Immature natural killer cell (primary cell): ENCODE measurements at regions not wholly inside any gene's neighbourhood (a gene's known extent, or its start where the extent isn't known, plus 50 kb on each side); places are given as distances from the start of the nearest gene placed in this dataset.

Source experiments
- DNase-seq, 3 donors: peaks; one replicate each; pipeline ENCODE4 v3.0.0; 2022; ENCODE audit warnings: mixed read lengths in 1 of 3
- H3K27ac Mint-ChIP-seq, 6 donors: one replicate each; pipeline ENCODE4 v1.8.0; 2020; ENCODE audit warnings: mixed read lengths in 6 of 6, mild to moderate bottlenecking in 5 of 6, inconsistent platforms in 4 of 6, moderate library complexity in 3 of 6
- H3K27me3 Mint-ChIP-seq, 3 donors: one replicate each; pipeline ENCODE4 v1.8.0; 2020 to 2021; ENCODE audit warnings: low read depth in 3 of 3, mild to moderate bottlenecking in 3 of 3, mixed read lengths in 3 of 3, moderate library complexity in 3 of 3, inconsistent platforms in 1 of 3
- H3K36me3 Mint-ChIP-seq, 3 donors: one replicate each; pipeline ENCODE4 v1.8.0; 2020; ENCODE audit warnings: mixed read lengths in 3 of 3, inconsistent platforms in 2 of 3, mild to moderate bottlenecking in 2 of 3
- H3K4me1 Mint-ChIP-seq, 2 donors: one replicate each; pipeline ENCODE4 v1.8.0; 2020; ENCODE audit warnings: inconsistent platforms in 2 of 2, mild to moderate bottlenecking in 2 of 2, mixed read lengths in 2 of 2, moderate library complexity in 1 of 2
- H3K4me3 Mint-ChIP-seq, 5 donors: one replicate each; pipeline ENCODE4 v1.8.0; 2020; ENCODE audit warnings: mild to moderate bottlenecking in 5 of 5, mixed read lengths in 5 of 5, inconsistent platforms in 3 of 5, moderate library complexity in 3 of 5
- H3K9me3 Mint-ChIP-seq, 6 donors: one replicate each; pipeline ENCODE4 v1.8.0; 2020; ENCODE audit warnings: mild to moderate bottlenecking in 6 of 6, mixed read lengths in 6 of 6, inconsistent platforms in 4 of 6, moderate library complexity in 3 of 6

GRCh38 chr4:114208574-114209151 lies 229.2 kb upstream of the ARSJ start:
- H3K9me3 Mint-ChIP-seq, result peaks cover 0 to 2% (median under 1%) of the 10 kb centered on the region in 6 donors
- H3K4me1 Mint-ChIP-seq, result no peaks in the 10 kb centered on the region
- DNase-seq, result no peak
- H3K36me3 Mint-ChIP-seq, result no peaks in the 10 kb centered on the region
- H3K4me3 Mint-ChIP-seq, result no peak overlapping the region
- no peak overlapping the region for H3K27ac Mint-ChIP-seq
- H3K27me3 Mint-ChIP-seq, result peaks cover 0 to 4% (median 3%) of the 10 kb centered on the region in 3 donors

DNA sequence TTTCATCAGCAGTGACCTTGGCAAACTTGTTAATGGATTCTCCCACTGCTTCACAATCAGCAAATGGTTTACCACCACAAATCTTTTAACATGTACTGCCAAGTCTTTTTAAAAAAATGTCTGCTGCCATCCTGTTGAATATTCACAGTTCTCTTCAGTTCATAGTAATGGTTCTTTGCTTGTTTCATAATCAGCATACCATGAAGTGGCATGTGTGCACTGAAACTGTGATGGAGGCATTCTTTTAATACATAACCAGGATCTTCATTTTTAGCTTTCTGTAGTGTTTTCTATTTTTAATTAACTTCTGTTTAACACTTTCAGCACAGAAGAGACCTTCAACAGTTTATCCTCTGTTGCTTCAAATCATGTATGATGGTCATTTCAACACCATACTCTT lies 230.1 kb upstream of the ARSJ start:
- Mint-ChIP-seq H3K9me3 (peaks cover 0 to 1% (median 0%) of the 10 kb centered on the region in 6 donors), H3K36me3 (no peaks in the 10 kb centered on the region), H3K4me1 (no peaks in the 10 kb centered on the region), H3K27ac (no peak overlapping the region), H3K27me3 (peaks cover 0 to 2% (median 0%) of the 10 kb centered on the region in 3 donors), H3K4me3 (no peak overlapping the region)
- DNase-seq, result no peak

- no peak overlapping the region for H3K27ac Mint-ChIP-seq
- no peak overlapping the region for H3K4me3 Mint-ChIP-seq
- no peaks in the 10 kb centered on the region for H3K4me1 Mint-ChIP-seq
- no peaks in the 10 kb centered on the region for H3K9me3 Mint-ChIP-seq
- H3K27me3 Mint-ChIP-seq, result peaks cover 0 to 4% (median 2%) of the 10 kb centered on the region in 3 donors
- H3K36me3 Mint-ChIP-seq, result no peaks in the 10 kb centered on the region
- no peak for DNase-seq
These were observed 232.1 kb upstream of the ARSJ start for GRCh38 chr4:114211556-114211955.

- peaks cover 0 to 4% (median 4%) of the 10 kb centered on the region in 3 donors for H3K27me3 Mint-ChIP-seq
- H3K9me3 Mint-ChIP-seq, result peaks cover 0 to 2% (median 0%) of the 10 kb centered on the region in 6 donors
- H3K4me3 Mint-ChIP-seq, result no peak overlapping the region
- no peak for DNase-seq
- no peaks in the 10 kb centered on the region for H3K36me3 Mint-ChIP-seq
- H3K4me1 Mint-ChIP-seq, result no peaks in the 10 kb centered on the region
- H3K27ac Mint-ChIP-seq, result no peak overlapping the region
These were observed 237.8 kb upstream of the ARSJ start for GRCh38 chr4:114217150-114217817.

- H3K36me3 Mint-ChIP-seq, result no peaks in the 10 kb centered on the region
- DNase-seq, result no peak
- H3K4me1 Mint-ChIP-seq, result no peaks in the 10 kb centered on the region
- no peak overlapping the region for H3K27ac Mint-ChIP-seq
- peaks cover 0 to 2% (median 0%) of the 10 kb centered on the region in 6 donors for H3K9me3 Mint-ChIP-seq
- H3K4me3 Mint-ChIP-seq, result no peak overlapping the region
- peaks cover 0 to 4% (median 2%) of the 10 kb centered on the region in 3 donors for H3K27me3 Mint-ChIP-seq
These were observed 244.1 kb upstream of the ARSJ start for GRCh38 chr4:114223580-114223979.

GRCh38 chr4:114225436-114225835 lies 246.0 kb upstream of the ARSJ start:
- Mint-ChIP-seq H3K36me3 (no peaks in the 10 kb centered on the region), H3K27ac (no peak overlapping the region), H3K4me1 (no peaks in the 10 kb centered on the region), H3K27me3 (peaks cover 0 to 2% (median 0%) of the 10 kb centered on the region in 3 donors), H3K4me3 (no peak overlapping the region), H3K9me3 (peaks cover 0 to 1% (median 0%) of the 10 kb centered on the region in 6 donors)
- no peak for DNase-seq

DNA sequence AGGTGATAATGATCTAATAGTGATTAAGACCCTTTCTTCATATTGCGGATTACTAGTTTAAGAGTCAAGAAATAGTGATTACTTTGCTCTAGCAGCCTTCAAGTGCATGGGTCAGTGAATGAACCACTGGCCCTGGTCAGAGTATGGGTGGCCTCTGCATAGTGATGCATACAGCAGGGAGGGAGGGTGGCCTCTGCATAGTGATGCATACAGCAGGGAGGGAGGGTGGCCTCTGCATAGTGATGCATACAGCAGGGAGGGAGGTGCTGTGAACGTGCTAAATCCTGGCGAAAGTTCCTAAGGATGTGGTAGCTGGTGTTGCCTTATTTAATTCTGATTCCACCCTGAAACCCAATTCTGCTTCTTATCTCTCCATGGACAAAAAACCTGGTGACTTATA lies 246.7 kb upstream of the ARSJ start:
- Mint-ChIP-seq H3K9me3 (peaks cover 0 to 1% (median 0%) of the 10 kb centered on the region in 6 donors), H3K27me3 (peaks cover 0 to 2% (median 2%) of the 10 kb centered on the region in 3 donors), H3K27ac (no peak overlapping the region), H3K4me3 (no peak overlapping the region), H3K36me3 (no peaks in the 10 kb centered on the region), H3K4me1 (no peaks in the 10 kb centered on the region)
- no peak for DNase-seq

DNA sequence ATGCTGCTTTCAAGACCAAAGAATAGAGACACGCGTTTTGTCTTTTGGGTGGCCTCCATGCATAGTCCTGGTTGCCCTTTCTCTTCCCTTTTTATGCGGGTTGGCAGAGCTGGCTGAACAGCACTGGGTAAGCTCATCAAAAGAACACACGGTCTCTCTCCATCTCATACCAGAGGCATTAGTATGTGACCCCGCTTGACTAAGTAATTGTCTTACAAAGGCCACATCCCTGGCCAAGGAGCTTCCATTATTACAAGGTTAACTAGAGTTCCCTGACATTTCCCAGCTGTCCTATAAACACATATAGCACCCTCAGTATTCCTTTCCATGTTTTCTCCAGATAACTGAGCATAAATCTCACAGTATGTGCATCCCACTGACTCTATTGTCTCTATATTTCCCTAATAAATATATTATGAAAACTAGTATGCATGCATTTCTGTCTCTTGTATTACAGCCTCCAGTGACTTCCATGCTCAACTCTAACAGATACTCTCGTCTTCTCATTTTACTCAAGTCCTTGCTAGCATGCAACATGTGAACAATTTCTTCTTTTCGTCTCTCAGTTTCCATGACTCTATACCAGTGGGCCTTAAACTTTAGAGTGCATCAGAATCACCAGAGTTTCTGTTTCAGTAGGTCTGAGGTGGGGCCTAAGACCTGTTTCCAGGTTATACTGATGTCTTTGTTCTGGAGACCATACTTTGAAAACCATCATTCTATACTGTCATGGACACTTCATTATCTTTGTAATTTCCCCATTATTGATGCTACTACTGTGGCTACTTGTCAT lies 247.7 kb upstream of the ARSJ start:
- Mint-ChIP-seq H3K27ac (no peak overlapping the region), H3K4me1 (no peaks in the 10 kb centered on the region), H3K9me3 (peaks cover 0 to 1% (median 0%) of the 10 kb centered on the region in 6 donors), H3K27me3 (peaks cover 0 to 2% (median 2%) of the 10 kb centered on the region in 3 donors), H3K36me3 (no peaks in the 10 kb centered on the region), H3K4me3 (no peak overlapping the region)
- no peak for DNase-seq

DNA sequence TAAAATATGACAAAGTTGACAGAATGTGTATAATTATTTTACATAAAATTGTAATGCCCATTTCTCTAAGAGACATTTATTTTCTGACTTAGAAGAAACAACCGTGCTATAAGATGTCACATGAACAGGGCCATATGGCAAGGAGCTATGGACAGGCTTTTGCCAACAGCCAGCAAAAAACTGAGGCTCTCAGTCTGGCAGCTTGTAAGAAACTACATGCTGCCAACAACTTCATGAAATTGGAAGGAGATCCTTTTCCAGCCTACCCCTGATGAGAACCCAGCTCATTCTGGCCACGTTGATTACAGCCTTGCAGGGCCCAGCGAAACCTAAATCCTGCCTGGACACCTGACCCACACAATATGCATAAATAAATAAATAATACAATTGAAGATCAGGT lies 250.3 kb upstream of the ARSJ start:
- H3K9me3 Mint-ChIP-seq, result peaks cover 0 to 3% (median 0%) of the 10 kb centered on the region in 6 donors
- peaks cover 0 to 2% (median 0%) of the 10 kb centered on the region in 3 donors for H3K27me3 Mint-ChIP-seq
- H3K27ac Mint-ChIP-seq, result no peak overlapping the region
- no peaks in the 10 kb centered on the region for H3K4me1 Mint-ChIP-seq
- H3K36me3 Mint-ChIP-seq, result no peaks in the 10 kb centered on the region
- DNase-seq, result no peak
- H3K4me3 Mint-ChIP-seq, result no peak overlapping the region

DNA sequence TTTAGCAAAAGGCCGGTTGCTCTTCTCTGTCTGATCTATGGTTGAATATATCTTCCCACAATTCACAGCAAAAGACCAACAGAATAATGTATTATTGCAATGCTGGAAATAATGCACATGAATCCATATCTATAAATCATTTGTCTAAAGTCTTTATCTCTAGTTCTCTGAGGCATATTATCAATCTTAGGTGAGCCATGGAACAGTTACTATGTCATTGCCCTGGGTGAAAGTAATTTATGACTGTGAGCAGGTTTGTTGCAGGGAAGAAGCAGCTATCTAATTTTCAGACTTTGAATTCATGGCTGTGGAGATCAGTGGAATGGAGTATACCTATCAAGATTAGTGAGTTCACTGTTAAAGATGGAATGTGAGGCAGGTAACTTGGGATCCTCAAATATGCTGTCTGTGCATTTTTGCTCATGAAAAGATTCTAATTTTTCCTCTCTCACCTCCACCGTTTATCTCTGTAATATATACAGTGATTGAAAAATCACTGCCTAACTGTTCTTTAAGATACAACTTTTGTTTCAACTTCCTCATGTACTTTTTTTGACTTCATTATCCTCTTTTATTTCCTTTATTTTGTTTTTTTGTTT lies 256.8 kb upstream of the ARSJ start:
- Mint-ChIP-seq H3K27ac (no peak overlapping the region), H3K36me3 (no peaks in the 10 kb centered on the region), H3K27me3 (peaks cover 0 to 1% (median 0%) of the 10 kb centered on the region in 3 donors), H3K4me1 (no peaks in the 10 kb centered on the region), H3K9me3 (peaks cover 0 to 7% (median 0%) of the 10 kb centered on the region in 6 donors), H3K4me3 (no peak overlapping the region)
- DNase-seq, result no peak

- no peaks in the 10 kb centered on the region for H3K4me1 Mint-ChIP-seq
- H3K27me3 Mint-ChIP-seq, result peaks cover 0 to 1% (median 0%) of the 10 kb centered on the region in 3 donors
- no peak for DNase-seq
- no peaks in the 10 kb centered on the region for H3K36me3 Mint-ChIP-seq
- H3K27ac Mint-ChIP-seq, result no peak overlapping the region
- H3K4me3 Mint-ChIP-seq, result no peak overlapping the region
- H3K9me3 Mint-ChIP-seq, result peaks cover 0 to 7% (median 0%) of the 10 kb centered on the region in 6 donors
These were observed 258.6 kb upstream of the ARSJ start for GRCh38 chr4:114237997-114238396.

DNA sequence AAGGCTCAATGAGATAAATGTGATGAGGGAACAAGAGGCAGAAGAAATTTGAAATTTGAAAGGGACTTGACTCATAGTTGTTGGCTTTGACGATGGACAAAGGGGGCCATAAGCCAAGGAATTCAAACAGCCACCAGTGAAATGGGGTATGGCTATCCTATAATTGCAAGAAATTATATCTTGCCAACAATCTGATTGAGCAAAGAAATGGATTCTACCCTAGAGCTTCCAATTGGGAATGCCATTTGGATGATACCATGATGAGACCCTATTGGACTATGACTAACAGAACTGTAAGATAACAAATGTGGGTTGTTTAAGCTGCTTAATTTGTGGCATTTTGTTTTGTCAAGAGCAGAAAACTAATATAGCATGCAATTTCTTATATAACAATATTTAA lies 270.1 kb upstream of the ARSJ start:
- Mint-ChIP-seq H3K27ac (no peak overlapping the region), H3K36me3 (no peaks in the 10 kb centered on the region), H3K4me3 (no peak overlapping the region), H3K9me3 (peaks cover 0 to 8% (median 3%) of the 10 kb centered on the region in 6 donors), H3K4me1 (no peaks in the 10 kb centered on the region), H3K27me3 (no peaks in the 10 kb centered on the region)
- no peak for DNase-seq

- Mint-ChIP-seq H3K27me3 (no peaks in the 10 kb centered on the region), H3K9me3 (peaks cover 0 to 8% (median 3%) of the 10 kb centered on the region in 6 donors), H3K4me3 (no peak overlapping the region), H3K27ac (no peak overlapping the region), H3K36me3 (no peaks in the 10 kb centered on the region), H3K4me1 (no peaks in the 10 kb centered on the region)
- DNase-seq, result no peak
These were observed 270.5 kb upstream of the ARSJ start for GRCh38 chr4:114249976-114250375.

DNA sequence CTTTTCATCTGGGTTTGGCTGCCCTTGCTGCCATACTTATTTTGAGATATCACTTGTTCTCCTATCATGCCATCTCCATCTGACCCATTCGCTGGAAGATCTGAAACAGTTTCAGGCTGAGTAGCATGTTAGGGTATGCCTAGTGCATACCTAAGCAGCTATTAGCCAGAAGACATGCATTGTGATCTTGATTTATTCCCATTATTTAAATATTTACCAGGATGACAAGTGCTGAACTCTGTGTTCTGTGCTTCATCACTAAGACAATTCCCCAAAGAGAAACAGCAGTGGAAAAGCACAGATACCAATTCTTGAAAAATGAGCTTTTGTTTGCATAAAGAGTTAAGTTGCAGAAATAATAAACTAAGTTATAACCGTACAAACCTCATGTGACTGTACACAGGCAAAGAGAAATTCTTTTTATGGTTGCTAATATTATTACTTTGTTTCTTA lies 271.0 kb upstream of the ARSJ start:
- Mint-ChIP-seq H3K27me3 (peaks cover 0 to 2% (median 0%) of the 10 kb centered on the region in 3 donors), H3K9me3 (peaks cover 0 to 8% (median 3%) of the 10 kb centered on the region in 6 donors), H3K36me3 (no peaks in the 10 kb centered on the region), H3K4me1 (no peaks in the 10 kb centered on the region), H3K4me3 (no peak overlapping the region), H3K27ac (no peak overlapping the region)
- no peak for DNase-seq
